GM21825 (cell line): ENCODE measurements at regions not wholly inside any gene's neighbourhood (a gene's known extent, or its start where the extent isn't known, plus 50 kb on each side); places are given as distances from the start of the nearest gene placed in this dataset.
"Not testable (repeated sequence)": the region's sequence is repeated elsewhere in the genome, so short reads cannot be mapped to it uniquely, and the experiment has no call there.

ENCODE experiments used
- ATAC-seq: cut with Tn5 transposase; IDR thresholded peaks from one replicate; pipeline ENCODE4 v1.9.1; 2021; ENCODE audit warnings: mild to moderate bottlenecking, moderate library complexity; ENCODE audit not compliant: unreplicated experiment

GRCh38 chr1:30466026-30466425, 257.4 kb downstream of the MATN1 start:
- no peak for ATAC-seq

DNA sequence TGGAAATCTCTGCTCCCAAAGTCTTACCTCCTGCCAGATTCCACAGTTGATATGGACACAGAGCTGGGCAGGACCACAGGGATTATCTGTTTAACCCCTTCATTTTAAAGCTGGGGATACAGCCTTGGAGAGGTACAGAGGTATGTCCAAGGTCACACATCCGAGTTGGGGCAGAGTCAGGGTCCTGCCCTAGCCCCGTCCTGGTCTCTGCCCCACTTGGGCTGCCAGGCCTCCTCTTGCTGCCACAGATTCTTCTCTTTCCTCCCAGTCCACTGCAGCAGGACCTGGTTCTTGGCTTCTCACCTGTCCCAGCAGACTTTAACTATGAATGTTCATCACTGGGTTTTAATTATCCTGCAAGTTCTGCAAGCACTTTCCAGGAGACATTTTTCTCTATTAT, 258.3 kb downstream of the MATN1 start:
- ATAC-seq = no peak

- ATAC-seq = no peak
These were observed 259.2 kb downstream of the MATN1 start for GRCh38 chr1:30464187-30464617.

- no peak for ATAC-seq
These were observed 260.5 kb downstream of the MATN1 start for GRCh38 chr1:30462826-30463425.

DNA sequence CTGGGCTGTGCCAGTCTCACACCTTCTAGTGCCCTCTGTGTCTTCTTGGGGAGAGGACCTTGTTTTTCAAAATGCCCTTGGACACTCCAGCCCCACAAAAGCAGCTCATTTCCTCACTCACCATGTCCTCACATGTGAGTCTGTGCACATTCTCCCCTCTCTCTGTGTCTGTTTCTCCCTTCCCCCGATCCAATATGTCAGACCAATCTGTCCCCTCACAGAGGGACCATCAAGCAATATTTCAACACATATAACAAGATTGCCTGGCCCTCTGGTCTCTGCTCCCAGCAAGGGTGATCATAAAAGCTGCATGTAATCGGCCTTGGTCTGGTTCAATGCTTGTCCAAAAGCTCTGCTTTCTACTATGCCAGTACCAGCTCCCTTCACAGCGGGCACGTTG, 261.2 kb downstream of the MATN1 start:
- ATAC-seq = no peak

- ATAC-seq = no peak
These were observed 261.7 kb downstream of the MATN1 start for GRCh38 chr1:30461640-30462039.

DNA sequence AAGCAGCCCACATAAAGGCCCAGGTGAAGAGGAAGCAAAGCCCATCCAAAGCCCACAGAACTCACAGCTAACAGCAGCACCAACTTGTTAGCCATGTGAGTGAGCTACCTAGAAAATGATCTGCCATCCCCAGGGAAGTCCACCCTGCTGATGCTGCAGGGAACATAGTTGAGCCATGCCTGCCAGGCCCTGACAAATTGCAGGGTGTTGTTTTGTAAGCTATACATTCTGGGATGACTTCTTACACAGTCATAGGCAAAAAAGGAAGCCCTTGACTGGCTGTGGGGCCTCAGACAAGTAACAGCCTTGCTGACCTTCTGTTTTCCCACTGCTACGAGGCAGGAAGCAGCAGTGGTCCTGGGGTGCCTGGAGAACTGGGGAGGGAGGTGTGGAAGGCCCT, 262.7 kb downstream of the MATN1 start:
- ATAC-seq = no peak

GRCh38 chr1:30458730-30459485, 264.5 kb downstream of the MATN1 start:
- ATAC-seq = not testable (repeated sequence)

GRCh38 chr1:30452925-30453324, 270.5 kb downstream of the MATN1 start:
- no peak for ATAC-seq

- no peak for ATAC-seq
These were observed 271.2 kb downstream of the MATN1 start for GRCh38 chr1:30452170-30452569.

DNA sequence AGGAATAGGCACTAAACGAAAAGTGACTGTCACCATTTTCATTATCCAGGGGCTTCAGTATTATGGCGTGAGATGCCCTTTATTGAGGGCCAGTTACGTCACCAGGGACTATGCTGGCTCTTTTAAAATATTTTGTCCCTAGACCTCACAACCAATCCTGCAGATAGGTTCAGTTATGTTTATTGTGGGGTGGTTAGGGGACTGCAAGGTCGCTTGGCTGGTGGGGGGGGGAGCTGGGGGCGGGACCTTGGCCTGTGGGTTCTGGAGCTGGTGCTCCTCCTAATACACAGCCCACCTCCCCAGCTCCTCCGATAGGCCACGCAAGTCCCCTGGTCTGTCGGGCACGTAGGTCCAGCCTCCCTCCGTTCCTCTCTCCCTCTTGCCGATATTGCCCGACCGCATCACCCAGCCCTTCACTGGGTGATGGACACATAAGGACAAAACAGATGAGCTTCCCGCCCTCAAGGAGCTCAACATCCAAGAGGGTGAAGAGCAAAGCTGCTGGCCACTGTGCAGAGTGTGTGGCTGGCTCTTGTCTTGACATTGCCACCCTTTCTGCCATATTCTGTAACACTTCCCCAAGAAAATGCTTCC, 271.8 kb downstream of the MATN1 start:
- no peak for ATAC-seq

DNA sequence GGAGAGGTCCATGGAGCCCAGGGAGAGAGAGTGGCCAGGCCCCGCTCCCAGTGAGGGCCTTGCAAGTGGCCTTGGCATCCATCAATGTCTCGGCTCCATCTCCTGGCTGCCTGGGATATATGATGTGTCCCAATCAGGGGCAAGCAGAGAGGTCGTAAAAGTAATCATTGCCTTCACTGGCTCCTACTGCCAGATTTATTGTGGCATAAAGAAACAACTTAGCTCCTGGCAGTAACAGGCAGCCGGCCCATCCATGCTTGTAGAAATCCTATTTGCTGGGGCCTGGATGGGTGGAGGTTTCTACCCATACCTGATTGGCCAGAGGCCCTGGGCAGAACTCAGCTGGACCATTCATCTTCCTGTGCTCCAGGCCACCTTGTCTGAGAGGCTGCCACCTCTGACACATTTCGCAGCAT, 272.6 kb downstream of the MATN1 start:
- no peak for ATAC-seq

- ATAC-seq = no peak
These were observed 273.1 kb downstream of the MATN1 start for GRCh38 chr1:30450148-30450817.

DNA sequence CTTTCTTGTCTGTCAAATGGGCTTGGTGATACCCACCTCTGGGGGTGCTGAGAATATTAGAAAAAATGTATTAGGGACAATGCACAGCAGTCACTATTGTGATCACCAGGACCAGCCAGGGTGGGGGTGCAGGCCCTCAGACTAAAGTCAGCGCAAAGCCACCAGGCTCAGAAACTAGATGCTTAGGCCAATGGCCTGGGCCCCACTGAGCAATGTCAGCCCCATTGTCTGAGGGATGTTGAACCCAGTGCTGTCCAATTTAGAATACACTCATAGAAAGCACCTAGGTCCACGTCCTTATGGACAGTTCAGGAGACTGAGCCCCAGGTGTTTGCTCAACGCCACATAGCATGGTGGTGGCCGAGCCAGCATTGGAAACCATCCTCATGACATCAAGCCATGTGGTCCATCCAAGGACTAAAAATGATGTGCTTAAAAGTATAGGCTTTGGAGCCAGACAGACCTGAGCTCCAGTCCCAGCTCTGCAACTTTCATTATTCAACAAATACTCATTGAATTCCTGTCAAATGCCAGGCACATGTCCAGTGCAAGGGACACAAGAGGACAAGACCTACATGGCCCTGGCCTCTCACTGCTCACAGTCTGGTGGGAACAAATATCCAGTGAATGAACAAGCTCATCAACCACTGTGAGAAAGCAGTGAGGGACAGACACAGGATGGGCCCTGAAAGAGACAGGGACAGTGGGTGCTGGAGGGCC, 273.8 kb downstream of the MATN1 start:
- no peak for ATAC-seq

DNA sequence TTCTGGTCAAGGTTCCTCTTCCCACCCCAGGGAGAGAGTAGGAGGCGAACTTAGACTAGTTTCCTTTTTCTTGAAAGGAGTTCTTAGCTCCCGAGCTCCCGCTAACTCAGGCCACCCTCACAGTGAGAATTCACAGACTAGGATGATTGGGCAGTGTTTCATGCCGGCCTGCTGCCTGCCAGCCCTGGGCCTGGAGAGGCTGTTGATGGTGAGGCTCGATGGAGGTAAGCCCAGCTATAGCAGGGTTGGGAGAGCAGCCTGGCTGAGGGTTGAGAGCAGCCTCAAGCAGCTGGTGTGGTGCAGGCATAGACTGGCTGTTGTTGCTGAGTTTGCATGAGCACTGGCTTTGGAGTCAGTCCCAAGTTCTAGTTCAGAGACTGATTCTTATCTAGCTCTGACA, 274.4 kb downstream of the MATN1 start:
- no peak for ATAC-seq

- ATAC-seq = no peak
These were observed 275.7 kb downstream of the MATN1 start for GRCh38 chr1:30447701-30448100.

DNA sequence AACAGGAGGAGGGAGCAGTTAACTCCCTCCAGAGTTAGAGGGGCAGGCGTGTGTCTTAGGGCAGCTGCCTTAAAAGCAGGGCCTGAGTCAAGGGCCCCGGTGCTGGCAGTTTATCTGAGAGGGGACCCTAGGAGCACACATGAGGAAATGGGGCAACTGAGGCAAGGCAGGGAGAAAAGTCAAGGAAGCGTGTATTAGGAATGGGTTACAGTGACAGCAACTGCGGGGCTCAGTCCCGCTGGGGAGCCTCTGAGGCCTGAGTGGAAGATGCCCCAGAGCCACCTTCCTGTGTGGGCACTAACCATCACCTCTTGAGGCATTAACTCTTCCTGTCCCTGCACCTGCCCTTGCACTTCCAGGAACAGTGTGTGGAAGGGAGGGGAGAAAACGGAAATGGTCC, 276.3 kb downstream of the MATN1 start:
- no peak for ATAC-seq

GRCh38 chr1:30446508-30446907, 276.9 kb downstream of the MATN1 start:
- no peak for ATAC-seq

GRCh38 chr1:30446095-30446494, 277.3 kb downstream of the MATN1 start:
- no peak for ATAC-seq

- no peak for ATAC-seq
These were observed 277.9 kb downstream of the MATN1 start for GRCh38 chr1:30445449-30445848.

DNA sequence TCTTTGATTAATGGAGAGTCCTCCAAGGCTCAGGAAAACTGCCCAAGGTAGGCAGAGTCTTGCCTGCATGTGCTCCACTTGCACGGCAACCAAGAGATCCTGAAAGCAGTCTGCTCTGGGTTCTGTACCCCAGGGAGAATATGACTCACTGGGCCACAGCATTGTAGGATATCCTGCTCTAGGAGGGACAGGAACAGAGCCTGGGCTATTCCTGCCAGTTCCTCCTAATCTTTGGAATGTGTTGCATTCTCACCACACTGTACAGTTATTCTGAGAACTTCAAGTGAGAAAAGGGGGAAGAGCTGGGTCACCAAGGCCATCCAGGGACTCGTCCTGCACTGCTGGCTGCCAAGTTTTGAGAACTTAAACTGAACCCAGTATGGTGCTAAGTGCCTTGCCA, 278.5 kb downstream of the MATN1 start:
- no peak for ATAC-seq
